ENCODE measurements at regions not wholly inside any gene's neighbourhood (a gene's known extent, or its start where the extent isn't known, plus 50 kb on each side); places are given as distances from the start of the nearest gene placed in this dataset.

DNA sequence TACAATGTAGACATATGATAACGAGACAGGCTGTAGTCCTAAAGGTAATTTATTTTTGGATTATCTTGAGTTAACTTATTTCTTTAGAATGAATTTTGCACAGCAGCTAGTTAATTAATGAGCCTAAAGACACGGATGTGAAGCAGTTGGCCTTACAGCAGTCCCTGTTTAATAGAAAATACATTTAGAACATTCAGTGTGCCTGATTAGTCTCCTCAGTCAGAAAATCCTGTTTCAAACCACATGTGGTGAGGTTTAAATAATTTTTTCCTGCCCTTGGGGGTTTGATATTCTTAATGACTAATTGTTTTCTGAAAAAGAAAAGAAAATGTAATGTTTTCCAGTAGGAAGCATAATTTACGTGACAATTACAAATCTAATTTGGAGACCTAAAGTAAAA is 494.2 kb upstream of the CDH8 start:
- Histone ChIP-seq H3K27me3 (no peaks in the 10 kb centered on the region), H3K4me1 (no peaks in the 10 kb centered on the region), H3K4me3 (no peak overlapping the region), H3K36me3 (ENCODE audit: low read depth, missing control alignments) (no peaks in the 10 kb centered on the region), H3K27ac (no peak overlapping the region), H3K9me3 (no peaks in the 10 kb centered on the region)
- intact Hi-C loops (cut with DNase I; ENCODE audit: low total_unique reads), result no loop called here
- no peak for DNase-seq
- 51 to 56% methylated on average over 3 of the region's 3 CpGs for WGBS, 2 donors
- TF ChIP-seq CTCF (IDR thresholded peaks at IDR 0.05) (no peak), POLR2A (IDR thresholded peaks at IDR 0.05) (no peak)

- intact Hi-C loops (cut with DNase I; ENCODE audit: low total_unique reads), result no loop called here
- TF ChIP-seq CTCF (IDR thresholded peaks at IDR 0.05), result no peak
- no peak for TF ChIP-seq POLR2A (IDR thresholded peaks at IDR 0.05)
- Histone ChIP-seq H3K27ac (no peak overlapping the region), H3K27me3 (no peaks in the 10 kb centered on the region), H3K9me3 (no peaks in the 10 kb centered on the region), H3K4me3 (no peak overlapping the region), H3K36me3 (ENCODE audit: low read depth, missing control alignments) (no peaks in the 10 kb centered on the region), H3K4me1 (no peaks in the 10 kb centered on the region)
- WGBS, 2 donors, result 63 to 70% methylated on average over 1 of the region's 1 CpG
- no peak for DNase-seq
These were observed 479.8 kb upstream of the CDH8 start for GRCh38 chr16:62516001-62516400.

- Histone ChIP-seq H3K27me3 (no peaks in the 10 kb centered on the region), H3K36me3 (ENCODE audit: low read depth, missing control alignments) (no peaks in the 10 kb centered on the region), H3K27ac (no peak overlapping the region), H3K4me3 (no peak overlapping the region), H3K9me3 (no peaks in the 10 kb centered on the region), H3K4me1 (no peaks in the 10 kb centered on the region)
- DNase-seq, result no peak
- intact Hi-C loops (cut with DNase I; ENCODE audit: low total_unique reads), result no loop called here
- no peak for TF ChIP-seq CTCF (IDR thresholded peaks at IDR 0.05)
- no peak for TF ChIP-seq POLR2A (IDR thresholded peaks at IDR 0.05)
- WGBS, 2 donors, result 62 to 69% methylated on average over 3 of the region's 3 CpGs
These were observed 466.8 kb upstream of the CDH8 start for GRCh38 chr16:62503073-62503472.

DNA sequence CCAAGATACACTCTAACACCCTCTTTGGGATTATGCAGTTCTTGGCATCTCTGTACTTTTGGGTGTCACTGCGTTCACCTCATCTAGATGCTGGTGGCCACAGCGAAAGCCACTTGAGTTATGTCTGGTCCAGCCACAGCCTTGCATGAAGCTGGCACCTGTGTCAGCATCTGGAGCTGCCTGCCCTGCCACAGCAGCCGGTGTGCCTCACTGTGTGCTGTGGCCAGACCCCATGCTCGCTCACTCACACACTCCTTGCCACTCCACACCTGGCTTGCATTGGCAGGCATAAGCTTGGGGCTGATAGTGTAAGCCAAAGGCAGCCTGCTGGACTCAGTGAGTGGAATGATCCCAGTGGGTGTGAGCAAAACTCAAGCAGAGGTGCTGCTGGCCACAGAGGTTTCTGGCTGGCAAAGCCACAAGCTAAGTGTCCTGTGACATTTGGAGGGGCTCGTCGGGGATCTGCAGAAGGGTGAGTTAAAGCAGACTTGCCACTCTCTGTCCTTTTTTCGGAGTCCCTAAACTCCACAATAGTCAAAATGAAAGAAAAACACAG is 442.7 kb upstream of the CDH8 start:
- no peaks in the 10 kb centered on the region for H3K9me3 ChIP-seq
- H3K4me3 ChIP-seq, result no peak overlapping the region
- no peaks in the 10 kb centered on the region for H3K27me3 ChIP-seq
- TF ChIP-seq POLR2A (IDR thresholded peaks at IDR 0.05), result no peak
- TF ChIP-seq CTCF (IDR thresholded peaks at IDR 0.05), result no peak
- no peak overlapping the region for H3K27ac ChIP-seq
- DNase-seq, result no peak
- no peaks in the 10 kb centered on the region for H3K36me3 ChIP-seq (ENCODE audit: low read depth, missing control alignments)
- 81 to 93% methylated on average over 5 to 7 of the region's 7 CpGs for WGBS, 2 donors
- intact Hi-C loops (cut with DNase I; ENCODE audit: low total_unique reads), result no loop called here
- H3K4me1 ChIP-seq, result no peaks in the 10 kb centered on the region

GRCh38 chr16:62477796-62478195 is 441.6 kb upstream of the CDH8 start:
- H3K4me1 ChIP-seq, result no peaks in the 10 kb centered on the region
- no peak overlapping the region for H3K27ac ChIP-seq
- H3K9me3 ChIP-seq, result no peaks in the 10 kb centered on the region
- WGBS, 2 donors, result 98 to 100% methylated on average over 2 to 3 of the region's 3 CpGs
- H3K27me3 ChIP-seq, result no peaks in the 10 kb centered on the region
- no peaks in the 10 kb centered on the region for H3K36me3 ChIP-seq (ENCODE audit: low read depth, missing control alignments)
- TF ChIP-seq POLR2A (IDR thresholded peaks at IDR 0.05) (no peak), CTCF (IDR thresholded peaks at IDR 0.05) (no peak)
- intact Hi-C loops (cut with DNase I; ENCODE audit: low total_unique reads), result no loop called here
- no peak overlapping the region for H3K4me3 ChIP-seq
- no peak for DNase-seq

Data from testis (tissue), 2 donors.